Stimulated activated naive CD8-positive, alpha-beta T cell treated with anti-CD3 and anti-CD28 coated beads, Interleukin-15, amount 100 ng/mL, for 72 hours (primary cell): ENCODE measurements at regions not wholly inside any gene's neighbourhood (a gene's known extent, or its start where the extent isn't known, plus 50 kb on each side); places are given as distances from the start of the nearest gene placed in this dataset.

Source experiments
- ATAC-seq: fragments of 150-1000 bp; cut with Tn5 transposase; 2 replicates; pipeline ENCODE4 v1.10.0; 2021; ENCODE audit warnings: mild to moderate bottlenecking, moderate library complexity
- DNase-seq, 2 donors: peaks; one replicate each; pipeline ENCODE4 v3.0.0; 2021 to 2022
- H3K27ac Mint-ChIP-seq, 2 donors: one replicate each; pipeline ENCODE4 v1.8.0; 2022; ENCODE audit warnings: mild to moderate bottlenecking in 2 of 2, mixed read lengths in 2 of 2, moderate library complexity in 2 of 2
- H3K27me3 Mint-ChIP-seq: one replicate; pipeline ENCODE4 v1.8.0; 2022; ENCODE audit warnings: mixed read lengths
- H3K4me1 Mint-ChIP-seq: one replicate; pipeline ENCODE4 v1.8.0; 2022; ENCODE audit warnings: mild to moderate bottlenecking, mixed read lengths
- H3K4me3 Mint-ChIP-seq, 2 donors: one replicate each; pipeline ENCODE4 v1.8.0; 2022; ENCODE audit warnings: mild to moderate bottlenecking in 2 of 2, mixed read lengths in 2 of 2, moderate library complexity in 1 of 2
- H3K9me3 Mint-ChIP-seq, 2 donors: one replicate each; pipeline ENCODE4 v1.8.0; 2022; ENCODE audit warnings: mixed read lengths in 2 of 2

DNA sequence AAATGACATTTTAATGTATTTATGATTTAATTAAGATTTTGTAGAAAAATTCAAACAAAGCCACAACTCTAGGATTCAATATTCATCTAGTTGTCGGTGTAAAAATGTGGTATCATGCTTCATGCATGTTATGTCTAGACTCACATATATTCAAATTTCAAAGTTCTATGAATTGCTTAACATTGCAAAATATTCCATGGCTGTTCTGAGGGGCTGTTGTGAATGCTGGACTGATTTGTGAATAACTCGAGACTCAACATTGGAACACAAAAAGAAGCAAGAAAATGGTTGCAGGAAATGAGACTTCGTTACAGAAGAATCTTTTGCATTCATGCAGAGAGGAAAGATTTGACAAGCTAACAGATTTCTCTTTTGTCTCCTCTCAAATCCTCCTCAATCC, 705.9 kb downstream of the DHX35 start:
- Mint-ChIP-seq H3K4me3 (no peak overlapping the region), H3K27me3 (peaks cover 13% of the 10 kb centered on the region), H3K9me3 (peaks cover 0 to under 1% of the 10 kb centered on the region in 2 donors), H3K27ac (no peak overlapping the region), H3K4me1 (no peaks in the 10 kb centered on the region)
- no peak for DNase-seq
- no peak for ATAC-seq

DNA sequence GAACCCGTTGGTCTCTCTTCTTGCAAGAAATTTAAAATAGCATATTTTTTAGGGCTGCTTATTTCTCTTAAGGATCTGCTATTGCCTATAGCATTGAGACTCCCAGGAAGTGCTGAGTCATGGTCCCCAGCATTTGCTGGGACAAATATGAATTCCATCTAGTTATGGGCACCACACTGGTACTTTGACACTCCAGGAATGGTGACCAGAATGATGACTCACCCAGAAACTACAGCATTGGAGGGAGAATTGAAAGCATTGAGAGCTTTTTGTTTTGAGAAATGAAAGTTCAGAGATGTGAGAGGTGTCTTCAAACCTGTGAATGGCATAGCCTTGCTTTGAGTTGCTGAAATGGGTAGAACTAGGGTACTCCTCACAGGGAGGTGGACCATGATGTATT, 699.7 kb downstream of the DHX35 start:
- no peak overlapping the region for H3K4me3 Mint-ChIP-seq
- no peak overlapping the region for H3K27ac Mint-ChIP-seq
- ATAC-seq (no peak), DNase-seq (no peak)
- peaks cover 13% of the 10 kb centered on the region for H3K27me3 Mint-ChIP-seq
- H3K9me3 Mint-ChIP-seq = peaks cover 10 to 13% of the 10 kb centered on the region in 2 donors
- no peaks in the 10 kb centered on the region for H3K4me1 Mint-ChIP-seq

GRCh38 chr20:39660965-39661364, 698.8 kb downstream of the DHX35 start:
- H3K4me1 Mint-ChIP-seq = no peaks in the 10 kb centered on the region
- H3K27ac Mint-ChIP-seq = peak overlapping the region in 1 of 2 donors; percentile 14
- no peak for DNase-seq
- H3K9me3 Mint-ChIP-seq = peaks cover 10 to 13% of the 10 kb centered on the region in 2 donors
- no peak for ATAC-seq
- peaks cover 7% of the 10 kb centered on the region for H3K27me3 Mint-ChIP-seq
- no peak overlapping the region for H3K4me3 Mint-ChIP-seq

- ATAC-seq (no peak), DNase-seq (no peak)
- no peaks in the 10 kb centered on the region for H3K4me1 Mint-ChIP-seq
- H3K4me3 Mint-ChIP-seq = no peak overlapping the region
- H3K27ac Mint-ChIP-seq = no peak overlapping the region
- H3K27me3 Mint-ChIP-seq = no peaks in the 10 kb centered on the region
- peaks cover 10 to 13% of the 10 kb centered on the region in 2 donors for H3K9me3 Mint-ChIP-seq
These were observed 698.1 kb downstream of the DHX35 start for GRCh38 chr20:39660226-39660625.

GRCh38 chr20:39658662-39659409, 696.7 kb downstream of the DHX35 start:
- H3K9me3 Mint-ChIP-seq = peaks cover 10 to 13% of the 10 kb centered on the region in 2 donors
- no peaks in the 10 kb centered on the region for H3K4me1 Mint-ChIP-seq
- no peak for ATAC-seq
- no peak overlapping the region for H3K4me3 Mint-ChIP-seq
- DNase-seq = no peak
- H3K27ac Mint-ChIP-seq = no peak overlapping the region
- H3K27me3 Mint-ChIP-seq = no peaks in the 10 kb centered on the region

- H3K4me1 Mint-ChIP-seq = no peaks in the 10 kb centered on the region
- DNase-seq (no peak), ATAC-seq (no peak)
- peaks cover 14% of the 10 kb centered on the region for H3K27me3 Mint-ChIP-seq
- H3K9me3 Mint-ChIP-seq = peaks cover 5 to 15% of the 10 kb centered on the region in 2 donors
- H3K27ac Mint-ChIP-seq = no peak overlapping the region
- H3K4me3 Mint-ChIP-seq = no peak overlapping the region
These were observed 692.0 kb downstream of the DHX35 start for GRCh38 chr20:39654171-39654570.

- peaks cover 5 to 14% of the 10 kb centered on the region in 2 donors for H3K9me3 Mint-ChIP-seq
- H3K4me3 Mint-ChIP-seq = no peak overlapping the region
- no peaks in the 10 kb centered on the region for H3K4me1 Mint-ChIP-seq
- DNase-seq (no peak), ATAC-seq (no peak)
- no peak overlapping the region for H3K27ac Mint-ChIP-seq
- H3K27me3 Mint-ChIP-seq = peaks cover 14% of the 10 kb centered on the region
These were observed 689.6 kb downstream of the DHX35 start for GRCh38 chr20:39651645-39652325.

DNA sequence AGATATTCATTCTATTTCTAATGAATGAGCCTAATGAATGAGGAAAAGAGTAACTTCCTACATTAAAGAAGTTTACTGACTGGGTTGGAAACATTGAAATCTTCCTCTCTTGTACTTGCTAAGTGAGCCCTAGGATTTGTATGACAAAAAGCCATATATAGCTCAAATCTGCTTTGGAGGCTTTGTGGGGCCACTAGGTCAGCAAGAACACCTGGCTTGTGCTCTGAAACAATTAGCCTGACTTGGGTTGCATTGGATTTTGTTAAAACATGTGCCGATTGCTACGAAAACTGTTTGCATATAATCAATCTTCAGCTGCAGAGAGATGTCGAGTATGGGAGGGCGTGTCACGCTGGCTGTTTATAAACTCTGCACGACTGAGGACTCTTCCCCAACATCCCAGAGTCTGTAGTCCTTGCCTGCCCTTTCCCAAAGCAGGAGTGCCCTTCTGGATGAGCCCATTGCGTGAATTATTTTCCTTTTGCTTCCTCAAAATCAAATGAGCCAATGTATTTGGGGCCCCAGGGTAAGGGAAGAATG, 684.8 kb downstream of the DHX35 start:
- DNase-seq (no peak), ATAC-seq (no peak)
- no peak overlapping the region for H3K4me3 Mint-ChIP-seq
- H3K27ac Mint-ChIP-seq = no peak overlapping the region
- H3K9me3 Mint-ChIP-seq = peaks cover 5 to 14% of the 10 kb centered on the region in 2 donors
- no peaks in the 10 kb centered on the region for H3K4me1 Mint-ChIP-seq
- H3K27me3 Mint-ChIP-seq = peaks cover 14% of the 10 kb centered on the region

GRCh38 chr20:39645131-39645530, 683.0 kb downstream of the DHX35 start:
- Mint-ChIP-seq H3K27ac (no peak overlapping the region), H3K9me3 (no peaks in the 10 kb centered on the region), H3K27me3 (no peaks in the 10 kb centered on the region), H3K4me3 (no peak overlapping the region), H3K4me1 (no peaks in the 10 kb centered on the region)
- ATAC-seq (no peak), DNase-seq (no peak)

GRCh38 chr20:39643292-39643691, 681.1 kb downstream of the DHX35 start:
- no peaks in the 10 kb centered on the region for H3K9me3 Mint-ChIP-seq
- H3K27ac Mint-ChIP-seq = no peak overlapping the region
- no peak for DNase-seq
- no peaks in the 10 kb centered on the region for H3K4me1 Mint-ChIP-seq
- no peaks in the 10 kb centered on the region for H3K27me3 Mint-ChIP-seq
- no peak overlapping the region for H3K4me3 Mint-ChIP-seq
- no peak for ATAC-seq

- Mint-ChIP-seq H3K4me3 (no peak overlapping the region), H3K27me3 (no peaks in the 10 kb centered on the region), H3K27ac (no peak overlapping the region), H3K4me1 (no peaks in the 10 kb centered on the region), H3K9me3 (no peaks in the 10 kb centered on the region)
- ATAC-seq (no peak), DNase-seq (no peak)
These were observed 679.3 kb downstream of the DHX35 start for GRCh38 chr20:39641423-39641822.

- no peak overlapping the region for H3K27ac Mint-ChIP-seq
- DNase-seq = no peak
- no peaks in the 10 kb centered on the region for H3K9me3 Mint-ChIP-seq
- no peak for ATAC-seq
- no peaks in the 10 kb centered on the region for H3K27me3 Mint-ChIP-seq
- H3K4me3 Mint-ChIP-seq = no peak overlapping the region
- no peaks in the 10 kb centered on the region for H3K4me1 Mint-ChIP-seq
These were observed 678.0 kb downstream of the DHX35 start for GRCh38 chr20:39640147-39640546.

DNA sequence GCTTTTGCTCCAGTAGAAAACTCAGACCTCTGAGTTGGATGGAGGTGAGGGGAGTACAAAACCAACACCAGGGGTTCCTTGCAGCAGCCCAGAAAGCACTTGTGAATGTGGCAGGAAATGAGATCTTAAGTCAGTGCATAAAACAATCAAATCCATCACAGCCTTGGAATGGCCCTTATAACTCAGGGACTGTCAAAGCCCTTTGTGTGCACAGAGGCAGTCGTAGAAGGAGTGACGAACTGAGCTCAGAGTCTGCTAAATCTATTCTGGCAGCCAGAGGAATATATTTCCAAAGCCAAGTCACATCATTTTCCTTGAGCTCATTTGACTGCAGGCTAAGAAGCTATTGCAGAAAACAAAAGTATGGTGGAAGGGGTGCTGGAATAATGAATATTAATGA, 676.6 kb downstream of the DHX35 start:
- no peak for DNase-seq
- Mint-ChIP-seq H3K27me3 (no peaks in the 10 kb centered on the region), H3K9me3 (no peaks in the 10 kb centered on the region), H3K4me3 (no peak overlapping the region), H3K4me1 (no peaks in the 10 kb centered on the region), H3K27ac (no peak overlapping the region)
- ATAC-seq = no peak

DNA sequence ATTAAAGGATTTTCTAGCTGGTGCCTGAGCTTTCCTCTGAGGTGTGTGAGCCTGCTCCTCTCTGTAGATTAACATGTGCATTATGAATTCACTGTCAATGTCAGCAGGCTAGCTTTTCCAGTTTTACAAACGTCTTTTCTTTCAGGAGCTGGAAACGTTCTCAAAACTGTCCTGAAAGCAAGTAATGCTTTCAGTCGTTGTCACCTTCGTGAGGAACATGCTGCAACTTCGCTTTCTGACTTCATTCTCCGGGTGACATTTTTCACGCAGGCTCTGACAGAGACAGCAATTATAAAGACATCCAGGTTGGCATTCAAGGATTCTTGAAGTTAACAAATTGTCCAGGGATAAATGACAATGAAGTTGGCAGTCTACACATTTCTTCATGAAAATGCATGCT, 671.5 kb downstream of the DHX35 start:
- no peaks in the 10 kb centered on the region for H3K27me3 Mint-ChIP-seq
- no peak for ATAC-seq
- DNase-seq = no peak
- H3K9me3 Mint-ChIP-seq = no peaks in the 10 kb centered on the region
- no peak overlapping the region for H3K4me3 Mint-ChIP-seq
- no peaks in the 10 kb centered on the region for H3K4me1 Mint-ChIP-seq
- H3K27ac Mint-ChIP-seq = no peak overlapping the region

GRCh38 chr20:39632757-39633156, 670.6 kb downstream of the DHX35 start:
- ATAC-seq (no peak), DNase-seq (no peak)
- Mint-ChIP-seq H3K9me3 (no peaks in the 10 kb centered on the region), H3K27ac (no peak overlapping the region), H3K27me3 (no peaks in the 10 kb centered on the region), H3K4me1 (no peaks in the 10 kb centered on the region), H3K4me3 (no peak overlapping the region)

- Mint-ChIP-seq H3K27ac (no peak overlapping the region), H3K27me3 (no peaks in the 10 kb centered on the region), H3K9me3 (no peaks in the 10 kb centered on the region), H3K4me3 (no peak overlapping the region), H3K4me1 (no peaks in the 10 kb centered on the region)
- DNase-seq (no peak), ATAC-seq (no peak)
These were observed 670.0 kb downstream of the DHX35 start for GRCh38 chr20:39632176-39632575.
